HG03280 (cell line): ENCODE measurements at regions not wholly inside any gene's neighbourhood (a gene's known extent, or its start where the extent isn't known, plus 50 kb on each side); places are given as distances from the start of the nearest gene placed in this dataset.
"Not testable (repeated sequence)": the region's sequence is repeated elsewhere in the genome, so short reads cannot be mapped to it uniquely, and the experiment has no call there.

Source experiments
- ATAC-seq: cut with Tn5 transposase; IDR thresholded peaks from one replicate; pipeline ENCODE4 v1.9.1; 2021; ENCODE audit warnings: mild to moderate bottlenecking, moderate library complexity; ENCODE audit not compliant: unreplicated experiment

GRCh38 chrX:3963980-3964379 is 250.5 kb upstream of the PRKX start:
- no peak for ATAC-seq

GRCh38 chrX:3962511-3963311 is 249.3 kb upstream of the PRKX start:
- ATAC-seq, result no peak

DNA sequence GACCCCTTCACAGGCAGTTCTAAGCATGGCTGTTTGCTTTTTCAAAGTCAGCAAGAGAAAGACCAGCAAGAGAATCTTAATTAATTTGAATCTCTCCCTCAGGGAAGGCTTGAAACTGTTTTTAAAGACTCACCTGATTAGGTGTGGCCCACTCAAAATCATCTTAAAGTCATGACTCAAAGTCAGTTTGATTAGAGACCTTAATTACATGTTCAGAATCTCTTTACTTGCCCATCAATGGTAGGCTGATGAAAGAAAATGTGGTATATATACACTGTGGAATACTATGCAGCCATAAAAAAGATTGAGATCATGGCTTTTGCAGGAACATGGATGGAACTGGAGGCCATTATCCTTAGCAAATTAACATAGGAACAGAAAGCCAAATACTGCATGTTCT is 247.5 kb upstream of the PRKX start:
- ATAC-seq, result no peak

DNA sequence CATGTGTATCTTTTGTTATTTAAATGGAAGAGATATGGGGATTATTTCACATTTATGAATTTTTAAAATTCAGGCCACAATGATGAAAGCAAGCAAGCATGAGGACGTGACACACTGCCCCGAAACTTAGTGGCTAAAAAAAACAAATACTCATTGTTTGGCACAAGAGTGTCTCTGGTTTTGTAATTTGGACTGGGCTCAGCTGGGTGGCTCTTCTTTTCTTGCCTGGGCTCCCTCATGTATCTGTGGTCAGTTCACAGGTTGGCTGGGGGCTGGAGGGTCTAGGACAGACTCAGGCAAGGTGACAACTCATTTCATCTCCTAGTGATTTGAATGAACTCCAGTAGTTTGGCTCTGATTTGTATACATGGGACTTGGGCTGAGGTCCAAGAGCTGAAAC is 238.4 kb upstream of the PRKX start:
- no peak for ATAC-seq

DNA sequence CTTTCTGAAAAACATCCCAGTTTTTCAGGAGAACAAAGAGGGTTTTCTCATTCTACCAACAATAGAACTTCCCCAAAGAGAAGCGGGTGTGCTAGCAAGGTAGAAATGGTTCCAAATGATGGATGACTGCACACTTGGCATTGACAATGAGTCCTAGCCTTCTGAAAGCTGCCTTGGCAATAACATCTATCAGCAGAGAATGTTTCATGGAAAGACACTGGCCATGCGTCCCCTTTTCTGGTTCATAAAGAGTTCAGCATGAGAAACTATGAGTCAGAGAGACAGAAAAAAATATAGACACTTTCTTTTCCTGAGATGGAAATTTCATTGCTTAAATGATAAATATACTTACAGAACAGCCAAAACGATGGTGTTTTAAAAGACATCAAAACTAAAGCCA is 236.9 kb upstream of the PRKX start:
- ATAC-seq, result no peak

DNA sequence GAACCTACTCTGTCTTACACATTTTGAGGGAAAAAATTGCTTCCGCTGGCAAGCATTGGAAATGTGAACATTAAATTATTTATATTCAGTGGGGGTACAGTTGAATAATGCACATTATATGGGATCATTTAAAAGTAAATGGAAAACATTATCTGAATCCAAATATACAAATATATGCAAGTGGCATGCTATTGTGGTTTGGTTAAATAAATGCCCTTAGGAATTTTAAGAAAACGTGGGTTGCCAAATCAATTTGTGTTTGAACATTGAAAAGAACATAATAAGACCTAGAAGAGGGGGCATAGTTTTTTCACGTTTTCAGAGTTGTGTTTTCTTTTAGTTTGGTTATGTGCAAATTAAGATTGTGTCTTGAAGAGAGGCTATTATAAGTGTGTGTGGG is 230.5 kb upstream of the PRKX start:
- no peak for ATAC-seq

DNA sequence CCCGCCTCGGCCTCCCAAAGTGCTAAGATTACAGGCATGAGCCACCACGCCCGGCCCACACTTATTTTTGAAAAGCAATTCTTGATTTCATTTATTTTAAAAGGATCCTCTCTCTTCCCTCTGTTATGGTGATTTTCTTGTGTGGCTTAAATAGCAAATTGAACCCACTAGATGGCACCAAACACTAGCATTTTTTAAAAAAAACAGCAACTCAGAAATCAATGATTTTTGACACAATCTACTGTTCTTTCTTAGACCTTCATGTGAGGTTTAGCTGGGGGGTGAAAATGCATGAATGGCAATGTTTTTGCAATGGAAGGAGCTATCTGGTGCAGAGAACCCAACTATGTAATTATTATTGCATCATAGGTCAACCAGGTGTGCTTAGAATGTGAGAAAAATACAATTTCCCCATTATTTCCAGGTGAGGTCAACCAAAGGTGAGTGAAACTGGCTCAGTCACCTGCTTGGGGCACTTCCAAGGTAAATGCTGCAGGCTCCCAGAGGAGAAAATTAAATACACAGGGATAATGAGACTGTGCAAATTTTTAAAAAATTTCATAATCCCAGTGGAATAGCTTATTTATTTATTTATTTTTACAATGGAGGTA is 226.7 kb upstream of the PRKX start:
- ATAC-seq, result no peak

GRCh38 chrX:3938587-3938986 is 225.1 kb upstream of the PRKX start:
- ATAC-seq, result no peak

GRCh38 chrX:3935196-3935595 is 221.7 kb upstream of the PRKX start:
- ATAC-seq, result not testable (repeated sequence)

GRCh38 chrX:3920424-3921017 is 207.1 kb upstream of the PRKX start:
- ATAC-seq, result peak; percentile 98

- peak; percentile 29 for ATAC-seq
Measured at GRCh38 chrX:3919668-3920423, 206.4 kb upstream of the PRKX start.

- ATAC-seq, result not testable (repeated sequence)
Measured at GRCh38 chrX:3914813-3915212, 201.4 kb upstream of the PRKX start.

DNA sequence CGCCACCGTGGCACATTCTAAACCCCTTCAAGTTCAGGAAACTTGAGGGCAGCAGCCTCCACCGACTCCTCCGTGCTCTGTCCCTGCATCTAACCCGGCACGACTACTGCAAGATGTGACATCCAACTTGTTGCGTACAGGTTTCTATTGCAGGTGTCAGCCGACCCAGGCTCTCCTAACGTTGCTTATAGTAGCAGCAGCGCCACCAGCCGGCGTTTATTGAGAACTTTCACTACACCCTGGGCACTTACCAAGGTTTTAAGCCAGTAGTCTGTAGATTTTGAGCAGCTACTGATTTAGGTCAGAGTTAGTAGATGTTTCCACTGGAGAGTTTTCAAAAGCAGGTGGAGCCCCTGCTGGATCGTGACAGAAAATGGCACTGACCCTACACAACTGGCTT is 200.6 kb upstream of the PRKX start:
- ATAC-seq, result not testable (repeated sequence)

- not testable (repeated sequence) for ATAC-seq
Measured at GRCh38 chrX:3911012-3911411, 197.6 kb upstream of the PRKX start.

DNA sequence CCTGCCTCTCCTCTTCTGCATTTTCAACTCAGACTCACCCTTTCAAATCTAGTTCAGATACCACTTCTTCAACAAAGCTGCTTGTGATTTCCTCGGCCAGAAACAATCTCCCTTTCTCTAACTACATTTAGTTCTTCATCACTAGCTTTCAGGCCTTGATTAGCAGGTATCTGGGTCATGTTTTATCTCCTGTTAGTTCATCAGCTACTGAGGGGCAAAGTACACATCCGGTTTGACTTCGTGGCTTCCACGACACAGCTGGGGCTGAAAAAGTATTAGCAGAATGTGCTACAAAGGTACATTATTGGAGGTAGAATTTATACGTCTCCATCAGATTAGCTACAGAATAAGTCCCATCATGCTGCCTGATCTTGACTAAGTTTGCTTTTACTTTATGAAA is 197.2 kb upstream of the PRKX start:
- not testable (repeated sequence) for ATAC-seq

GRCh38 chrX:3905522-3906258 is 192.2 kb upstream of the PRKX start:
- not testable (repeated sequence) for ATAC-seq

DNA sequence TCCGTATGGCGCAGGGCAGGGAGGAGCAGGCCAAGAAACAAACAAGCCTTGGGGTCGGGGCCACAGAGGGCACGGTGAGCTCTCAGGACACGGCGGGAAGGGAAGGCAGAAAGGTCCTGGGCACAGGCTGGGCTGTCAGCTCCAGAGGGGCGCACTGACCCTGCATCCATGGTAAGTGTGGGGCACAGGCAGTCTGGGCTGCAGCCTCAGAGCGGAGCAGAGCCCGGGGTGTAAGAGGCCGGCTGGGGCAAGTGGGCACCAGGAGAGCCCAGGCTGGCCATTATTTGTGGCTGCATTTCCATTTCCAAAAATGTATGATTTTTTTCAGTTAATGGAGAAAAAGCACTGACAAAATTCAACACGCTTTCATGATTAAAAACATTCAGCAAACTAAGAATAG is 188.8 kb upstream of the PRKX start:
- ATAC-seq, result not testable (repeated sequence)

- not testable (repeated sequence) for ATAC-seq
Measured at GRCh38 chrX:3896755-3897154, 183.3 kb upstream of the PRKX start.

- not testable (repeated sequence) for ATAC-seq
Measured at GRCh38 chrX:3882553-3882920, 169.1 kb upstream of the PRKX start.

DNA sequence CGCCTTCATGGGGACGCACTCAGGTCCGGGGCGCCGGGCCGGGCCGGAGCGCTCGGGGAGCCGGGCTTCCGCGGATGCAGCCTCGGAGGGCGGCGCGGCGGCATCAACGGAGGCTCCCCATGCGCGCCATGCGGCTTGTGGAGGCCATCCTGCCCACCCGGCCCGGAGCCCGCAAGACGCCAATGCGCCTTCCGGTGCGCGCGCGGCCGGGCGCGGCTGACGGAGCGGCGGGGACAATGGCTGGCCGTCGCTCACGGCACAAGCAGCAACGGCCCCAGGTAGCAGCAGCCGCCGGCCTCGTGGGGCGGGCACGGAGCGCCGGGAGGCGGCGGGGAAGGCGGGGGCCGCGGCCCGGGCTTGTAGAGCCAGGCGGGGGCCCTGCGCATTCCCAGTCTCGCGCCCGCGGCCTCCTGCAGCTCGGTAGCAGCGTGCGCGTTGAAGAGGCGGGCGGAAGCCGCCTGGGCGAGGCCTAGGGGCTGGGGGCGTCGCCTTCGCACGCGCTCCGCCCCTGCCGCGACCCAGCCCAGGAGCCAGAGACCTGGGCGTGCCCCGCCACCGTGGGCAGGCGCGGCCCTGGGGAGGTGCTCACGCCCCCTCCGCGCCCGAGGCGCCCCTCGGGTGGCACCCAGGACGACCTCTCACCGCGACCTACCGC is 168.6 kb upstream of the PRKX start:
- ATAC-seq, result peak; percentile 98
